SK-N-SH (cell line): ENCODE measurements at regions not wholly inside any gene's neighbourhood (a gene's known extent, or its start where the extent isn't known, plus 50 kb on each side); places are given as distances from the start of the nearest gene placed in this dataset.

Experiments
- EP300 ChIP-seq, 2 experiments: IDR thresholded peaks; 2 replicates each; pipeline versions ENCODE4 v1.4.0 to v1.6.1; 2012; ENCODE audit warnings: borderline replicate concordance in 1 of 2, low read depth in 1 of 2, low read length in 1 of 2
- EZH2phosphoT487 ChIP-seq: fragments of 200-600 bp; sonication (generic); IDR thresholded peaks from 2 replicates; pipeline ENCODE4 v1.6.1; 2017; ENCODE audit warnings: low read depth, mixed run types, mild to moderate bottlenecking, antibody characterized with exemption, moderate library complexity, borderline replicate concordance
- GATA2 ChIP-seq: sonication (generic); formaldehyde crosslinking; IDR thresholded peaks from 2 replicates; pipeline ENCODE4 v1.5.0; 2020; ENCODE audit warnings: mild to moderate bottlenecking, missing genetic modification reagents
- MAX ChIP-seq: IDR thresholded peaks from 2 replicates; pipeline ENCODE4 v1.4.0; 2012; ENCODE audit warnings: low read depth
- NFIC ChIP-seq: IDR thresholded peaks from 2 replicates; pipeline ENCODE4 v1.4.0; 2012; ENCODE audit warnings: borderline replicate concordance
- POLR2AphosphoS5 ChIP-seq: IDR thresholded peaks from 2 replicates; pipeline ENCODE4 v1.6.1; 2012; ENCODE audit warnings: low read depth, low read length
- RFX5 ChIP-seq: IDR thresholded peaks from 2 replicates; pipeline ENCODE4 v1.6.1; 2012; ENCODE audit warnings: mild to moderate bottlenecking, improper control_type of control experiment, low read length
- SIN3A ChIP-seq: IDR thresholded peaks from 2 replicates; pipeline ENCODE4 v1.6.1; 2012; ENCODE audit warnings: low read depth, mild to moderate bottlenecking, low read length, moderate library complexity, borderline replicate concordance
- TAF1 ChIP-seq: IDR thresholded peaks from 2 replicates; pipeline ENCODE4 v1.6.1; 2012; ENCODE audit warnings: low read depth, mild to moderate bottlenecking, low read length, moderate library complexity, borderline replicate concordance
- USF2 ChIP-seq: fragments of 150-350 bp; IDR thresholded peaks from 2 replicates; pipeline ENCODE4 v1.6.1; 2017; ENCODE audit warnings: antibody characterized with exemption, low read length, low read depth, borderline replicate concordance
- TF ChIP-seq, protein P1 (sequence below): IDR thresholded peaks from 2 replicates; pipeline ENCODE4 v1.6.1; 2012; ENCODE audit warnings: mild to moderate bottlenecking, low read depth, low read length, moderate library complexity
- TF ChIP-seq, protein P2 (sequence below): fragments of 200-600 bp; sonication (generic); IDR thresholded peaks from 2 replicates; pipeline ENCODE4 v1.6.1; 2017; ENCODE audit warnings: antibody characterized with exemption, mild to moderate bottlenecking, moderate library complexity

- TF ChIP-seq USF2 (no peak), NFIC (no peak), RFX5 (no peak), MAX (no peak), TAF1 (no peak), GATA2 (CRISPR knock-in tag) (no peak), POLR2AphosphoS5 (no peak), EZH2phosphoT487 (no peak), SIN3A (no peak), EP300 (IDR thresholded peaks at IDR 0.05; ENCODE audit: borderline replicate concordance in 1 of 2, low read depth in 1 of 2, low read length in 1 of 2) (no peak)
- TF ChIP-seq, protein P1, sequence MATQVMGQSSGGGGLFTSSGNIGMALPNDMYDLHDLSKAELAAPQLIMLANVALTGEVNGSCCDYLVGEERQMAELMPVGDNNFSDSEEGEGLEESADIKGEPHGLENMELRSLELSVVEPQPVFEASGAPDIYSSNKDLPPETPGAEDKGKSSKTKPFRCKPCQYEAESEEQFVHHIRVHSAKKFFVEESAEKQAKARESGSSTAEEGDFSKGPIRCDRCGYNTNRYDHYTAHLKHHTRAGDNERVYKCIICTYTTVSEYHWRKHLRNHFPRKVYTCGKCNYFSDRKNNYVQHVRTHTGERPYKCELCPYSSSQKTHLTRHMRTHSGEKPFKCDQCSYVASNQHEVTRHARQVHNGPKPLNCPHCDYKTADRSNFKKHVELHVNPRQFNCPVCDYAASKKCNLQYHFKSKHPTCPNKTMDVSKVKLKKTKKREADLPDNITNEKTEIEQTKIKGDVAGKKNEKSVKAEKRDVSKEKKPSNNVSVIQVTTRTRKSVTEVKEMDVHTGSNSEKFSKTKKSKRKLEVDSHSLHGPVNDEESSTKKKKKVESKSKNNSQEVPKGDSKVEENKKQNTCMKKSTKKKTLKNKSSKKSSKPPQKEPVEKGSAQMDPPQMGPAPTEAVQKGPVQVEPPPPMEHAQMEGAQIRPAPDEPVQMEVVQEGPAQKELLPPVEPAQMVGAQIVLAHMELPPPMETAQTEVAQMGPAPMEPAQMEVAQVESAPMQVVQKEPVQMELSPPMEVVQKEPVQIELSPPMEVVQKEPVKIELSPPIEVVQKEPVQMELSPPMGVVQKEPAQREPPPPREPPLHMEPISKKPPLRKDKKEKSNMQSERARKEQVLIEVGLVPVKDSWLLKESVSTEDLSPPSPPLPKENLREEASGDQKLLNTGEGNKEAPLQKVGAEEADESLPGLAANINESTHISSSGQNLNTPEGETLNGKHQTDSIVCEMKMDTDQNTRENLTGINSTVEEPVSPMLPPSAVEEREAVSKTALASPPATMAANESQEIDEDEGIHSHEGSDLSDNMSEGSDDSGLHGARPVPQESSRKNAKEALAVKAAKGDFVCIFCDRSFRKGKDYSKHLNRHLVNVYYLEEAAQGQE = no peak
- TF ChIP-seq, protein P2, sequence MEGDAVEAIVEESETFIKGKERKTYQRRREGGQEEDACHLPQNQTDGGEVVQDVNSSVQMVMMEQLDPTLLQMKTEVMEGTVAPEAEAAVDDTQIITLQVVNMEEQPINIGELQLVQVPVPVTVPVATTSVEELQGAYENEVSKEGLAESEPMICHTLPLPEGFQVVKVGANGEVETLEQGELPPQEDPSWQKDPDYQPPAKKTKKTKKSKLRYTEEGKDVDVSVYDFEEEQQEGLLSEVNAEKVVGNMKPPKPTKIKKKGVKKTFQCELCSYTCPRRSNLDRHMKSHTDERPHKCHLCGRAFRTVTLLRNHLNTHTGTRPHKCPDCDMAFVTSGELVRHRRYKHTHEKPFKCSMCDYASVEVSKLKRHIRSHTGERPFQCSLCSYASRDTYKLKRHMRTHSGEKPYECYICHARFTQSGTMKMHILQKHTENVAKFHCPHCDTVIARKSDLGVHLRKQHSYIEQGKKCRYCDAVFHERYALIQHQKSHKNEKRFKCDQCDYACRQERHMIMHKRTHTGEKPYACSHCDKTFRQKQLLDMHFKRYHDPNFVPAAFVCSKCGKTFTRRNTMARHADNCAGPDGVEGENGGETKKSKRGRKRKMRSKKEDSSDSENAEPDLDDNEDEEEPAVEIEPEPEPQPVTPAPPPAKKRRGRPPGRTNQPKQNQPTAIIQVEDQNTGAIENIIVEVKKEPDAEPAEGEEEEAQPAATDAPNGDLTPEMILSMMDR = no peak
These were observed 675.5 kb downstream of the HTR1A start for GRCh38 chr5:63286724-63287123.
